ENCODE measurements at regions not wholly inside any gene's neighbourhood (a gene's known extent, or its start where the extent isn't known, plus 50 kb on each side); places are given as distances from the start of the nearest gene placed in this dataset.

DNA sequence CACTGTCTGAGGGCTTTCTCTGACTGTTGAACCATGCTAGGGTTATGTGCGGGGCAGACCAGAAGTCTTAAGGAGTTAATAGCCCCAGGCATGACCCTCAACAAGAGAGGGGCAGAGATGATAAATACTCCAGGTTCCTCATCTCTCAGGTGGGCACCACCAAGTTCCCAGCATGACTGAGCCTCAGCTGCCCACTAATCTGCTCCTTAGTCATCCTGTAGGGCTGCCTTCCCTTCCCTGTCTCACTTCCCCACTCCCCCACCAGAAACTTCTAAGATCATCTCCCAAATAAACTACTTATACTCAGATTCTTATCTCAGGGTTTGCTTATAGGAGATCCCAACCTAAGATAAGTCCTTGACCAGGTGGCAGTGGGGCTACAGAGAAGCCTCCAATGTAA, 101.7 kb upstream of the PRNP start:
- TF ChIP-seq, protein P1, sequence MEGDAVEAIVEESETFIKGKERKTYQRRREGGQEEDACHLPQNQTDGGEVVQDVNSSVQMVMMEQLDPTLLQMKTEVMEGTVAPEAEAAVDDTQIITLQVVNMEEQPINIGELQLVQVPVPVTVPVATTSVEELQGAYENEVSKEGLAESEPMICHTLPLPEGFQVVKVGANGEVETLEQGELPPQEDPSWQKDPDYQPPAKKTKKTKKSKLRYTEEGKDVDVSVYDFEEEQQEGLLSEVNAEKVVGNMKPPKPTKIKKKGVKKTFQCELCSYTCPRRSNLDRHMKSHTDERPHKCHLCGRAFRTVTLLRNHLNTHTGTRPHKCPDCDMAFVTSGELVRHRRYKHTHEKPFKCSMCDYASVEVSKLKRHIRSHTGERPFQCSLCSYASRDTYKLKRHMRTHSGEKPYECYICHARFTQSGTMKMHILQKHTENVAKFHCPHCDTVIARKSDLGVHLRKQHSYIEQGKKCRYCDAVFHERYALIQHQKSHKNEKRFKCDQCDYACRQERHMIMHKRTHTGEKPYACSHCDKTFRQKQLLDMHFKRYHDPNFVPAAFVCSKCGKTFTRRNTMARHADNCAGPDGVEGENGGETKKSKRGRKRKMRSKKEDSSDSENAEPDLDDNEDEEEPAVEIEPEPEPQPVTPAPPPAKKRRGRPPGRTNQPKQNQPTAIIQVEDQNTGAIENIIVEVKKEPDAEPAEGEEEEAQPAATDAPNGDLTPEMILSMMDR (IDR thresholded peaks at IDR 0.05 in 8 of 11, conservative IDR thresholded peaks at IDR 0.05 in 3 of 11) = no peak
- no peak for TF ChIP-seq POLR2A (IDR thresholded peaks at IDR 0.05)
